HepG2 (cell line): ENCODE measurements at regions not wholly inside any gene's neighbourhood (a gene's known extent, or its start where the extent isn't known, plus 50 kb on each side); places are given as distances from the start of the nearest gene placed in this dataset.

Experiments
- ATAC-seq: fragments of 200-7000 bp; cut with Tn5 transposase; 3 replicates; pipeline ENCODE4 v1.9.1; 2020; ENCODE audit warnings: mild to moderate bottlenecking, moderate library complexity
- BruUV-seq: library from RNA; stranded (reverse); fragments of 400-500 nt; replicated peaks from 2 replicates; lab custom pipeline; 2021; lab: Mats Ljungman, UMichigan
- CTCF ChIA-PET: fragments of 300-600 bp; formaldehyde crosslinking; extraction: SDS; loops from one replicate; lab custom pipeline; 2021; ENCODE audit warnings: low total read pairs, inconsistent platforms, low intra/inter-chr PET ratio; lab: Yijun Ruan, JAX
- POLR2A ChIA-PET: fragments of 350-600 bp; sonication (Branson Sonifier 250); formaldehyde crosslinking; loops from one replicate; lab custom pipeline; 2020; ENCODE audit warnings: antibody characterized with exemption, inconsistent platforms; lab: Yijun Ruan, JAX
- DNase-seq: peaks from one replicate; pipeline ENCODE4 v3.0.0-alpha.2; 2015; ENCODE audit warnings: low spot score
- FAIRE-seq: peaks from 3 replicates; lab custom pipeline; 2011; peaks lifted over from hg19 to GRCh38; lab: Jason Lieb, UNC
- H2AFZ ChIP-seq: one replicate; pipeline ENCODE4 v1.6.1; 2011; ENCODE audit warnings: low read length, inconsistent platforms
- H3K27ac ChIP-seq: fragments of 300-600 bp; 3 replicates; pipeline ENCODE4 v1.8.0; 2011; ENCODE audit warnings: mixed run types, mild to moderate bottlenecking, mixed read lengths, low read length, inconsistent platforms; ENCODE audit not compliant: insufficient read depth; ENCODE audit errors: extremely low read length
- H3K27me3 ChIP-seq, 2 experiments: fragments of 200-600 bp in 1 of 2; 2 replicates in 1 of 2; 3 replicates in 1 of 2; pipeline versions ENCODE4 v1.6.0 to v1.8.0; 2011; ENCODE audit warnings: low read length in 2 of 2, mild to moderate bottlenecking in 2 of 2, moderate library complexity in 2 of 2, inconsistent platforms in 1 of 2; ENCODE audit not compliant: insufficient read depth in 2 of 2, control insufficient read depth in 1 of 2
- H3K36me3 ChIP-seq, 2 experiments: fragments of 200-600 bp in 1 of 2; replicated peaks in 1 of 2; 2 replicates in 1 of 2; 3 replicates in 1 of 2; pipeline versions ENCODE4 v1.5.1 to v1.8.0; 2011; ENCODE audit warnings: low read length in 2 of 2, inconsistent platforms in 1 of 2; ENCODE audit not compliant: insufficient read depth in 2 of 2, control insufficient read depth in 1 of 2
- H3K4me1 ChIP-seq: 2 replicates; pipeline ENCODE4 v1.5.1; 2012; ENCODE audit warnings: low read length, inconsistent platforms; ENCODE audit not compliant: insufficient read depth
- H3K4me2 ChIP-seq: 2 replicates; pipeline ENCODE4 v1.6.0; 2011; ENCODE audit warnings: low read depth, low read length, inconsistent platforms
- H3K4me3 ChIP-seq, 3 experiments: fragments of 200-600 bp in 1 of 3; sonication (generic), shearing (Covaris generic) in 1 of 3; replicated peaks in 1 of 3; 2 replicates each; pipeline ENCODE4 v1.5.1; 2011 to 2016; ENCODE audit warnings: low read length in 3 of 3, inconsistent platforms in 2 of 3, low read depth in 2 of 3, mild to moderate bottlenecking in 2 of 3, control low read depth in 1 of 3, mixed read lengths in 1 of 3; ENCODE audit not compliant: insufficient read depth in 1 of 3
- H3K79me2 ChIP-seq: one replicate; pipeline ENCODE4 v1.6.1; 2011; ENCODE audit warnings: low read length, inconsistent platforms; ENCODE audit not compliant: insufficient read depth
- H3K9ac ChIP-seq: 2 replicates; pipeline ENCODE4 v1.6.0; 2011; ENCODE audit warnings: mild to moderate bottlenecking, low read depth, low read length, inconsistent platforms; ENCODE audit not compliant: insufficient read depth
- H3K9me3 ChIP-seq: 2 replicates; pipeline ENCODE4 v1.5.1; 2012; ENCODE audit warnings: mild to moderate bottlenecking, low read length
- H4K20me1 ChIP-seq: 2 replicates; pipeline ENCODE4 v1.6.0; 2011; ENCODE audit warnings: inconsistent platforms, mild to moderate bottlenecking, low read length, moderate library complexity; ENCODE audit not compliant: insufficient read depth
- ARID5B ChIP-seq: IDR thresholded peaks from 2 replicates; pipeline ENCODE4 v1.4.0; 2020; ENCODE audit warnings: mild to moderate bottlenecking, missing genetic modification reagents
- ASH2L ChIP-seq: fragments of 300-600, 200-600 bp; sonication (generic); IDR thresholded peaks from 2 replicates; pipeline ENCODE4 v1.7.0; 2017; ENCODE audit warnings: low read depth, mild to moderate bottlenecking, moderate library complexity, mixed read lengths, low read length; ENCODE audit not compliant: insufficient read length
- CEBPZ ChIP-seq: IDR thresholded peaks from 2 replicates; pipeline ENCODE4 v1.6.1; 2012; ENCODE audit warnings: low read length, improper control_type of control experiment
- E2F1 ChIP-seq: sonication (generic); formaldehyde crosslinking; IDR thresholded peaks from 2 replicates; pipeline ENCODE4 v1.5.0; 2020; ENCODE audit warnings: missing genetic modification reagents
- RBAK ChIP-seq: sonication (generic); formaldehyde crosslinking; IDR thresholded peaks from 2 replicates; pipeline ENCODE4 v1.5.1; 2020; ENCODE audit warnings: mild to moderate bottlenecking, missing genetic modification reagents
- REL ChIP-seq: sonication (generic); formaldehyde crosslinking; conservative IDR thresholded peaks from 2 replicates; pipeline ENCODE4 v1.8.0; 2022; ENCODE audit warnings: mild to moderate bottlenecking, missing genetic modification reagents, moderate library complexity
- SCMH1 ChIP-seq: sonication (generic); formaldehyde crosslinking; IDR thresholded peaks from 2 replicates; pipeline ENCODE4 v1.9.0; 2021; ENCODE audit warnings: missing genetic modification reagents, mild to moderate bottlenecking, borderline replicate concordance
- TEF ChIP-seq: sonication (generic); formaldehyde crosslinking; IDR thresholded peaks from 2 replicates; pipeline ENCODE4 v1.5.0; 2020; ENCODE audit warnings: missing genetic modification reagents
- ZNF18 ChIP-seq: sonication (generic); formaldehyde crosslinking; IDR thresholded peaks from 2 replicates; pipeline ENCODE4 v1.8.0; 2022; ENCODE audit warnings: mild to moderate bottlenecking, missing genetic modification reagents; ENCODE audit not compliant: insufficient replicate concordance
- ZNF335 ChIP-seq: sonication (generic); formaldehyde crosslinking; IDR thresholded peaks from 2 replicates; pipeline ENCODE4 v1.4.0; 2020; ENCODE audit warnings: missing genetic modification reagents
- ZNF749 ChIP-seq: sonication (generic); formaldehyde crosslinking; IDR thresholded peaks from 2 replicates; pipeline ENCODE4 v1.8.0; 2022; ENCODE audit warnings: mild to moderate bottlenecking, missing genetic modification reagents, moderate library complexity, borderline replicate concordance
- ZNF816 ChIP-seq: sonication (generic); formaldehyde crosslinking; IDR thresholded peaks from 2 replicates; pipeline ENCODE4 v1.8.0; 2022; ENCODE audit warnings: missing genetic modification reagents, mild to moderate bottlenecking, borderline replicate concordance
- ZNF891 ChIP-seq: sonication (generic); formaldehyde crosslinking; IDR thresholded peaks from 2 replicates; pipeline ENCODE4 v1.5.0; 2020; ENCODE audit warnings: mild to moderate bottlenecking, missing genetic modification reagents
- in situ Hi-C: cut with HindIII; loops from 2 replicates; pipeline ENCODE4 v1.10.0; 2017; ENCODE audit warnings: low pct_unique_long_range_greater_than_20kb; ENCODE audit not compliant: extremely low pct_ligation_motif_present
- intact Hi-C: fragments of 100-400 bp; cut with micrococcal nuclease; formaldehyde crosslinking; loops from one replicate; pipeline ENCODE4 v1.10.0; 2022; ENCODE audit not compliant: unreplicated experiment

- TF ChIP-seq E2F1 (CRISPR knock-in tag): no peak
- TF ChIP-seq ZNF335 (CRISPR knock-in tag): no peak
- no peak for TF ChIP-seq ARID5B (CRISPR knock-in tag)
- TF ChIP-seq ASH2L: no peak
Measured at GRCh38 chr7:89500084-89500483, 654.2 kb upstream of the STEAP1 start (continued).

- Histone ChIP-seq H3K27me3 (no peaks in the 10 kb centered on the region), H3K36me3 (no peaks in the 10 kb centered on the region), H3K4me2 (no peak overlapping the region), H3K4me3 (no peak overlapping the region), H2AFZ (no peak overlapping the region), H3K9ac (no peak overlapping the region), H3K27ac (no peak overlapping the region), H3K9me3 (no peaks in the 10 kb centered on the region; the same call in 1 of the 2 replicates), H4K20me1 (no peaks in the 10 kb centered on the region), H3K79me2 (no peaks in the 10 kb centered on the region), H3K4me1 (no peaks in the 10 kb centered on the region)
- intact Hi-C loops: no loop called here
- ChIA-PET CTCF (no interaction called here), POLR2A (no interaction called here)
- FAIRE-seq (no peak), DNase-seq (no peak), ATAC-seq (no peak)
- BruUV-seq: no TSS peak
- in situ Hi-C loops: no loop called here
- TF ChIP-seq ZNF18 (CRISPR knock-in tag): no peak
- TF ChIP-seq ZNF816 (CRISPR knock-in tag): no peak
- TF ChIP-seq ZNF891 (CRISPR knock-in tag): no peak
- TF ChIP-seq REL (CRISPR knock-in tag): no peak
- no peak for TF ChIP-seq SCMH1
- no peak for TF ChIP-seq RBAK (CRISPR knock-in tag)
- no peak for TF ChIP-seq ZNF749
- no peak for TF ChIP-seq CEBPZ
- TF ChIP-seq TEF (CRISPR knock-in tag): no peak
Measured at GRCh38 chr7:89503281-89503680, 651.0 kb upstream of the STEAP1 start.
